Stimulated activated CD4-positive, alpha-beta T cell treated with anti-CD3 and anti-CD28 coated beads, Interleukin-15, amount 100 ng/mL, for 48 hours (primary cell): ENCODE measurements at regions not wholly inside any gene's neighbourhood (a gene's known extent, or its start where the extent isn't known, plus 50 kb on each side); places are given as distances from the start of the nearest gene placed in this dataset.

Experiments used
- DNase-seq, 2 donors: peaks; one replicate each; pipeline ENCODE4 v3.0.0-alpha.2; 2020; ENCODE audit warnings: low read depth in 2 of 2

DNA sequence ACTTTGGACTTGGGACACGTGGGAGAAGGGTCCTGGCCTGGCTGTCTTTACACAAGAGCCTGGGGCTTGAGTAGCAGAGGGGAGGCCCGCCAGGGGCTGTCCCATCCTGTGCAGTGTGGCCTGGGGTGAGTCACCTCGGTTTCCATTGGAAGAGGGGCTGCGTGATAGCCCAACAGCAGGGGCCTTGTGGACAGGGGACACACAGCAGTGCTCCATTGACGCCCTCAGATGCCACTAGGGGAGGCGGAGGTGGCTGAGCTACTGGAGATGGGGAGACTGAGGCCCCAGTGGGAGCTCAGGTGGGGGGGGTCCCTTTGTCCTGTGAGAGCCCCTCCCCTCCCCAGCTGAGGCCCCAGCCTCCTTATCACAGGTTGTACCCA is 50.0 kb upstream of the RNU6ATAC start:
- no peak for DNase-seq

DNA sequence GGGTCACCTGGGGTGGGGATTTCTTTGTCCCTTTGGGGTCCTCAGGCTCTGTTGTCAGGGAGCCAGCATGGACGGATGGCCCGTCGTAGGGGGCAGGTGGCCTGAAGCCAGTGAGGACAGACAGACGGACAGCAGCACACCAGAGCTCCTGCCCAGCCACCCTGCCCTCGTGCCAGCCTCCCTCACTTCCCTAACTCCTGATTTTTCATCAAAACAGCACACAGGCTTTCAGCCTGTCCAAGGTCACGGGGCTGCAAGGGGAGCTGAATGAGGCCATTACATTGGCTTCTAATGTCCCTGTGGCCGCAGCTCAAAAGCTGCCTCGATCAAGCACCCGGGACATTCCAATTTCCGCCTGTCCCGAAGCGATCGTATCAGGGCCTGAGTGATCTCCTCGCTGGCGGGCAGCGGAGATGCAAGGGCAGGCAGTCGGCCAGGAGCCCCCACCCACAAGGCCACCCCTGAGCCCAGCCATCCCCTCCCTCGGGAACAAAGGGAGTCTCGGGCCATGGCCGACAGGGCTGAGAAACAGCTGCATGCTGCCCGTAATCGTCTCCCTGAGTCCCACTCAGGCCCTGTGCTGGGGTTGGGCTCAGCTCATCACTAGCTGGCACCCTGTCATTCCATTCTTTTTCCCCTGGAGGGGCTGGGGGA is 50.5 kb upstream of the RNU6ATAC start:
- no peak for DNase-seq

DNA sequence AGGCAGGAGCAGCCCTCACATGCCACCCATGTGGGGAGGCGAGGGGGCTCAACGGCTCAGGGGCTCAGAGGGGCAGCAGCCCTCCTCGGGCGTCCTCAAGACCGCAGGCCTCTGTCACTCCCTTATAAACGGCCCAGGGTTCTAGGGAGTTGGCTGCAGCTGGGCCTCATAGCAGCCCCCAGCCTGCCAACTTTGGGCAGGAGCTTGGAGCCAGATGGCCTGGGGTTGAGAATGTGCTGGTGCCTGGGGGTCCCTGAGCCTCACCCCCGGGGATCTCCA is 51.0 kb upstream of the RNU6ATAC start:
- DNase-seq: no peak

DNA sequence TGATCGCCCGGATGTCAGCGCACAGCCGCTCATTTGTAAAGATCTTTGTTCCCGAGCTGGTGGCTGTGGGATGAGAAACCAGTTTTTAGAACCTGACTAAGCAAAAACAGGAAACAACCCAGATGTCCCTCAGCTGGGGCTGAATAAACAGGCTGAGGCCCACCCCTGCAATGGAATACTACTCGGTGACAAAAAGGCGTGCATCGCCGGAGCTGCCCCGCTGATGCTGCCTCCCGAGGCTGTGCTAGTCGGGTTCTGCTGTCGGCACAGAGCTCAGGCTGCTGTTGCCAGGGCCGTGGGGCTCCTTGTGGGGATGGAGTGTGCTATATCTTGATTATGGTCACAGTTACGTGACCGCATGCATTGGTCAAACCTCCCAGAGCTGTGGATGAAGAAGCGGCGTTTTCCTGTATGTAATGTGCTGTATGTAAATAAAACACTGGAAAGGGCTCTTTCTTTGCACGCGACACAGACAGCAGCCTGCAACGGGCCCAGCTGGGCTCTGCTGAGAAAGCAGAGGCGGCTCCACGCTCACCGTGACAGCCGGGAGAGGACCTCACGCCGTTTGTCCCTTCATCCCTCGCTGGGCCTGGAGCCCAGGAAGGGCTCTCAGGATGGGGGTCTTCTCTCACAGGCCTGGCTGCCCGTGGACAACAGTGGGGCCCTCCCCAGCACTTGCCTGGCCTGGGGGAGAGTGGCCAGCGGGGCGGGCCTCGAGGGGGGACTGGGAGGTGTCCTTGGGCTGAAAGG is 51.5 kb upstream of the RNU6ATAC start:
- no peak for DNase-seq

DNA sequence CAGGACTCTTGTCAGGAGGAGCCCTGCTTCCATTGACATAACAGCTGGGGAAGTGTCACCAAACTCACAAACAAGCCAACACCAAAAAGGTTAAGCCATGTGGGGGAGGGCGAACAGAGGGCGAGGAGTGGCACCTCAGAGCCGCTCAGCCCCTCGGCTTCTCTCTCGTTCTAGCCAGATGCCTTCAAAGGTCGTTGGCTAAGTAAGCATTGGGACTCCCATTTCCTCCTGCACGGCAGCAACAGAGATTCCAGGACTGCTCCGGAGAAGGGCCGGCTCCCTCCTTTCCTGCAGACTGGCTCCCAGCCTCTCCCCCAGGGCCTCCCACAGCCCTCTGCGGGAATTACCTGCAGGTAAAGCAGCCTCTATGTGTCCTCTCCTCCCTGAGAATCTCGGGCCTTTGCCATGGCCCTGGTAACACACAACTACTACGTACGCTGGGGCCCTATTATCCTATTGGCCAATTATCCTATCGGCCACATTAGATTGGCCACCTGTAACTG is 52.1 kb upstream of the RNU6ATAC start:
- DNase-seq: no peak

DNA sequence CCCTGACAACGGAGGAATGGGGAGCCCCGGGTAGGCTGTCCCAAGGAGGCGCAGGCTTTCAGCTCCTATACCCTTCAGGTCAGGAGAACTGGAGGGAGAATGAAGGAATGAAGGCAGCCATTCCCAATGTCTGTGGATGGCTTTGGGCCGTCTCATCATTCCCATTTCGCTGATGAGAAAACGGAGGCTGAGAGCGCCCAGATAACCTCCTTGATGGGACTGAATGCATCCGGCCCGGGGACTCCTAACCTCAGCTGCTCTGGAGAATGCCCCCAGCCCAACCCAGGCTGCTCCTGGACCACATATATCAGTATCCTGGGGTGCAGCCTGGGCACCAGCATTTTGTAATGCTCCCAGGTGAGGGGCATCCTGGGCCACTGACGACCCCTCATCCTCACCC is 52.6 kb upstream of the RNU6ATAC start:
- DNase-seq: no peak

DNA sequence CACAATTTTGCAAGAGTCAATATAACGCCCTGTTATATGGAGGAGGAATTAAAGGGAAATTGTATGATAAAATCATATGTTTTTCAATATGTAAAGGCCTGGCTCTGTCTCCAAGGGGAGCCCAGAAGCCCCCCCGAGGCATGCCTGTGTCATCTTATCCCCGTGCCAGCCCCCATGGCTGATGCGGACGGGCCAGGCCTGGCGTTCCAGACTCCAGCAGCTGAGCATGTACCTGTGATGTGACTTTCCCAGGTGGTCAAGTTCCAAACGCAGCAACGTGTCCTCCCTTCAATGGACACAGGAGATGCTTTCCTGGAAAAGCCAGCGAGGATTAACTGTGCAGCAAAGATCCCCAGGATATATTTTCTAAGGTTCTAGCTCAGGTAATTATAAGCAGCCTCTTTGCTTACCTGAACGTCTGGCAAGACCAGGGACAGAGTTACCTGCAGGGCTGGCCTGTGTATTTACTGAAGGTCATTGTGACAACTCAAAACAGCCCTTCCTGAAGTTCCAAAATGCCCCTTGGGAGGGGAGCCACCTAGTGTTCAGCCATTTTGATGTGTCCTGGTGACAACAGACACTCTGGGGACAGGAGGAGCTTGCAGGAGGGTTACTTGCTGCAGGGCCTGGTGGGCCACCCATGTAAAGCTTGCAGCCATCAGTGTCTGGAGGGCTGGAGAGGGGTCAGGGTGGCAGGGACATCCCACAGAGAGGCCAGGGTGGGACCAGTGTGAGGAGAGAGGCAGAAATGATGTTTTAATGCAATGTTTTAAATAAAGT is 53.3 kb upstream of the RNU6ATAC start:
- no peak for DNase-seq

DNA sequence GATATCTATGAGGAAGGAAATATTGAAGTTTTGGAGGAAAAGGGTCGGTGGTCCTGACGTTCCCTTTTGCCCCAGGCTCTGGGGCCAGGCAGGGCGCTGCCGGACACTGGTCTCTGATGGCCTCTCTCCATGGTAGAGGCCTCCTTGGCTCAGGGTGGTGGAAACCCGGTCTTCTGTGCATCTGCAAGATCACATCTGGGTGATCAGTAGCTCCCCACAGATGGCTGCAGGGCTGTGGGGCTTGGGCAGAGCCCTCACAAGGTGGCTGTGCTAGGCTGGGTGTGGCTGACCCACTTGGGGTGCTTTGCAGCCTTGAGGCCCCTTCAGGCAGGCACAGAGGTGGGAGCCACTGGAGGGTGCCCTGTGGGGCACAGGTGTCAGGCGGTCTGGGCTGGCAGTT is 53.9 kb upstream of the RNU6ATAC start:
- no peak for DNase-seq

DNA sequence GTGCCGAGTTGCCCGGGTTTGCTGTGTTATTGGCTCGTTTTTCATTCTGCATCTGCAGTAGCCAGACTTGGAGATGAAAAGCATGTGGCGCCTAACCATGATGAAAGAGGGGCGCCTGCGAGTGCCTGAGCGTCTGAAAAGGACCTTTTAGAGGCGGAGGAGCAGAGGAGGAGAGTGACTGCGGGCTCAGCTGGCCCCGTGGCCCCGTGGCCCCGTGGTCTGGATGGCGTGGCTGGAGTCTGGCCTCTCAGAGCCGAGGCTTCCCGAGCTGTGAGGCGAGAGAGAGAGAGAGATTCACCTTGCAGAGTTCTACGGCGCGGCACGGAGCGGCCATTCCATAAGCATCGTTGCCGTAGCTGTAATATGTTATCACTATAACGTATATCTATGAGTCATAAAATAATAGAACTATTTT is 55.3 kb upstream of the RNU6ATAC start:
- no peak for DNase-seq

DNA sequence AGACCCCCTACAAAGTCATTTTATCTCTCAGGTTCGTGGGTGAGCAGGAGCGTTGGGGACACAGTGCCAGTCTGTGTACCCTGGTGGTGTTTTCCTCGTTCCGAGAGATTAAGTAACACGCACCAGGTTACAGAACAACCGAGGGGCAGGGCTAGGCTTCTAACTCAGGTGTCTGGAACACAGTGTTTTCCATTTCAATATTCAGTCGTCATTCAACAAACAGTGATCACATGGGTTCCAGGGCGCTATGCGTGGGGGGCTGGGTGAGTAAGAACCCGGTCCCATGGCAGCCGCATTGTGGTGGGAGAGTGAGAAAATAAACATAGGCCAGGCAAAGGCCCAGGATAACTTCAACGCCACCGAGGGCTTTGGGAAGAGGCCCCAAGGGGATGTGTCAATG is 55.9 kb upstream of the RNU6ATAC start:
- no peak for DNase-seq

DNA sequence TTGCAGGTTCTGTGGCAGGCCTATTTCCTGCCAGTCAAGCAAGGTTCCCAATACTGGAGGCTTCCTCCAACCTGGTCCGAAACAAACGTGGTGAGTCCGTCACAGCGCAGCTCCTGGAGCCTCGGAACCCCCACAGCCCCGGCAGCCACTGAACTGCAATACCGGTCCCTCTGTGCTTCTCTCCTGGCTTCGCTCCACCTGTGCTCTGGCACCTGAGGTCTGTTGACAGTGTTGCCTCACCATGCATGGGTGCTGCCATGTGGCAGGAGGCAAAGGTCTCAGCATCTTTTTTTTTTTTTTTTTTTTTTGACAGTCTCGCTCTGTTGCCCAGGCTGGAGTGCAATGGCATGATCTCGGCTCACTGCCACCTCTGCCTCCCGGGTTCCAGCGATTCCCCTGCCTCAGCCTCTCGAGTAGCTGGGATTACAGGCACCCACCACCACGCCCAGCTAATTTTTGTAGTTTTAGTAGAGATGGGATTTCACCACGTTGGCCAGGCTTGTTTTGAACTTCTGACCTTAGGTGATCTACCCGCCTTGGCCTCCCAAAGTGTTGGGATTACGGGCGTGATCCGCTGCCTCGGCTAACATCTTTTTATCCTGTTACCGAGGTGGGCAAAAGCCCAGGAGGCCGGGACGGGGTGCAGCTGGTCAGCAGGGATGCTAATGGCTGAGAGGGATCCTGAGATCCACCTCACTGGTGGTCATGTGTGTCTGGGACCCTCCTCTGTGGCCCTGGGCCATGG is 57.1 kb upstream of the RNU6ATAC start:
- DNase-seq: no peak

DNA sequence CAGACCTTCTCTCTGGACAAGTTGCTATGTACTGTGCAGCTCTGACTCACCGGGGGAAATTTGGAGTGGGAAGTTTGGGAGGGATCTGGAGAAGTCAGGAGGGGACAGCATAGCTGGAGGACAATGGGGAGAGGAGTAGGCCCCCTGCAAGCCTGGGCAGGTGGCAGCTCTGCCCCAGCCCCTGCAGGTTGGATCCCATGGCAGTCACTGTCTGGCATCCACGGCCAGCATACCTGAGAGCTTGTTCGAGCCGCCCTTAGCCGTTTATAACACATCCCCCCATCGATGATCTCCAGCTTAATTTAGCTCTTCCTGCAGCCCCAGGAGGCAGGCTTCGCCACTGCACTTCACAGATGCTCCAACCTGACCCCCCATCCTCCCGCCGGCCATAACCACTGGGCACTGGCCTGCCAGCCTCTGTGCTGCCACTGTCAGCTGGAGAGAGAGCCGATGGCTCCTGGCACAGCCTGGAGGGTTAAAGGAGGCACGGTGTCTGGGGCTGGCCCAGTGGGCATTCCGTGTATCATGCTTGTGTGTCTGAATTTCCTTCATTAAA is 57.7 kb upstream of the RNU6ATAC start:
- no peak for DNase-seq

DNA sequence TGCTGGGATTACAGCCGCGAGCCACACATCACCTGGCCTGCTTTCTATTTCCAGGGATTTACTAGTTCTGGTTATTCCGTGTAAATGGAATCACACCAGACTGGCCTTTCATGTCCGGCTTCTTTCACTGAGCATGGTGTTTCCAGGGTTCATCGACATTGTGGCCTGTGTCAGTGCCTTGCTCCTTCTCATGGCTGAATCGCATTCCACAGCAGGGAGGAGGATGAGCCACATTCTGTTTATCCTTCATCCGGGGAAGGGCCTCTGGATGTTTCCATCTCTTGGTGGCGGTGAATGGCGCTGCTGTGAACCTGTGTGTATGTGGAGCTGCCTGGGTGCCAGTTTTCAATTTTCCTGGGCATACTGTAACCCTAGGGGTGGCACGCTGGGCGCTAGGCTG is 58.7 kb upstream of the RNU6ATAC start:
- DNase-seq: no peak

DNA sequence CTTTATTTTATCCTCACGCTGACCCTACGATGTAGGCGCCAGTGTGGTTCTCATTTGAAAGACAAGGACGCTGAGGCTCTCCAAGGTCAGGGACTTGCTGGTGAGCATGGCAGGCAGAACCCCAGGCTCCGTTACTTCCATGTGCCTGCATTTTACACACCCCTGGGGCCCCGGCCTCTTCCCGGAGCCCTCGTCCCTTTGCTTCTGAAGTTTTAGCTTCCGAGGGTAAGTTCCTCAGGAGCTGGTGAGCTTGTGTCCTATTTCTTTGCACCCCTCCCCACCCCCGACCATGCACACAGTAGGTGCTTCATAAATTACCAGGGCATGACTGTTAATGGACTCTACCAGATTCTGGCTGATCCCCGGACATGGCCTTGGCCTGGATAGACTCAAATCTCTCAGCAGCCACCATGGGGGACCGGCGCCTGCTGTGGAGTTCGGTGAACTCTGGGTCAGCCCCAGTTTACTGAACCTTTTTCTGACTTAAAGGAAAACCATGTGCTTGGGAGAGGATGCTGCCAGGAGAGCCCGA is 59.3 kb upstream of the RNU6ATAC start:
- DNase-seq: no peak

DNA sequence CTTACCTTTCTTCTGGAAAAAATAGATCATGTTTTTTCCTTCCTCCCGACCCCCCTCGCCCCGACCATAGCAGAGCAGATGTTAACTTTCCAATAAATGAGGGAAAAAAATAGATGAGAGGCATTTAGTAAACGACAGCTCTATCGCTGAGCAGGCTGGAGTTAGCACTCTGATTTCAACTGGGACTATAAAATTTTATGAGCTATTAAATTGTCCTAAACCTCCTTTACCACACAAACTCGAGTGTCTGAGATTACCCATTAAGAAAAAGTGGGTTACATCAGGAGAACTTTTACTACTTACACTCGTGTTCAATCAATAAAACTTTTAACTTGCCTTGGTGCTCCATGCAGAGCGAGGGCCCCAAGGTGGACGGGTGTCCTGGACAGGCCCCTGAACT is 59.8 kb upstream of the RNU6ATAC start:
- no peak for DNase-seq

DNA sequence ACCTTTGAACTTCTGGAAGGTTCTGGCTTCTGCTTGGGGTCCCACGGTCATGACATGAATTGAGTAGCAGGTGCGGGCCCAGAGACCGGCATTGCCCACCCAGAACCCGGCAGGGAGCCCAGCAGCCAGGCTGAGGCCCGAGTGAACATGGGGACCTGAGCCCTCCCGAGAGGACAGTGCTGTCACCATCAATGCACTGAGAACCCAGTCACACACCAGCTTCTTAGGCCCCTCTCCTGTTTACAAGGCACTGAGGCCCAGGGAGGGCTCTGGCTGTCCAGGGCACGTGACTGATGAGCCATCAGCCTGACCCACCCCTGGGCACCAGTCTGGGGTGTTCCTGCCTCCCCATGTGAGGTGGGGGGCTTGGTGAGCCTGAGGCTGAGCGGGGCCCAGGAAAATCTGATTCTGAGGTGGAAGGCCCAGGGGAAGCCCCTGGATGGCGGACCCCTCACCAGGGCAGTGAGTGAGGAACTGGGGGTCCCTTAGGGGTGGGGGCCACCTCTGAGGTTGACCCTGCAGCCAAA is 60.3 kb upstream of the RNU6ATAC start:
- DNase-seq: no peak

DNA sequence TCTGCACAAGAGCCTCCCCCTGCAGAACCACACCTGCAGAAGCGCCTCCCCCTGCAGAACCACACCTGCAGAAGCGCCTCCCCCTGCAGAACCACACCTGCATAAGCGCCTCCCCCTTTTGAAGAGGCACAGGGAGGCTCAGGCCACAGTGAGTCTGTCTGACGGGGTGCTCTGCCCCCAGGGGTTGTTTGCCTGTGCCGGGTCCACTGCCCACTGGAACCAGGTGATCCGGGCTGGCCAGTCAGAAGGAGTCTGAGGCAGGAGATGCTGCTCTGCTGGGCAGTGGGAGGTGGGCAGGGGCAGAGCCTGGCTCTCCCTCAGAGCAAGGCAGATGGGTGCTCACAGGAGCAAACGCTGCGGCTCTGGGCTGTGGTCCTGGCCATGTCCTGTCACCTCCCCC is 60.8 kb upstream of the RNU6ATAC start:
- DNase-seq: no peak

DNA sequence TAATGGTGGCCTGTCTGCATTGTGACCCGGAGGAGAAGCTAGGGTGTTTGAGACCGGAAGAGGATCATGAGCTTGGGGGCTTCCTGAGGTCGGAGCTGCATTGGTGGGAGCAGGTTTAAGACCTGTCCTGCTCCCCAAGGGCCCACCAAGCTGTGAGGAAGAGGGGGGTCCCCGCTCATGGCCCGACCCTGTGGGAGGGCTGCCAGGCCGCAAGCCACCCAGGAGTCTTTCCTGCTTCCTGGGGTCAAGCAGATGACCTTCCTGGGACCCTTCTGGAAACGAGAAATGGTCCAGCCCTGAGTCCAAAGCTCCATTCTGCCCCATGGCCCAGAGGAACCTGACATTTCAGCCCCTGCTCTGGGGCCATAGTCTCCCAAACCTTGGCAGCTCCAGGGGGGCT is 61.5 kb upstream of the RNU6ATAC start:
- no peak for DNase-seq

DNA sequence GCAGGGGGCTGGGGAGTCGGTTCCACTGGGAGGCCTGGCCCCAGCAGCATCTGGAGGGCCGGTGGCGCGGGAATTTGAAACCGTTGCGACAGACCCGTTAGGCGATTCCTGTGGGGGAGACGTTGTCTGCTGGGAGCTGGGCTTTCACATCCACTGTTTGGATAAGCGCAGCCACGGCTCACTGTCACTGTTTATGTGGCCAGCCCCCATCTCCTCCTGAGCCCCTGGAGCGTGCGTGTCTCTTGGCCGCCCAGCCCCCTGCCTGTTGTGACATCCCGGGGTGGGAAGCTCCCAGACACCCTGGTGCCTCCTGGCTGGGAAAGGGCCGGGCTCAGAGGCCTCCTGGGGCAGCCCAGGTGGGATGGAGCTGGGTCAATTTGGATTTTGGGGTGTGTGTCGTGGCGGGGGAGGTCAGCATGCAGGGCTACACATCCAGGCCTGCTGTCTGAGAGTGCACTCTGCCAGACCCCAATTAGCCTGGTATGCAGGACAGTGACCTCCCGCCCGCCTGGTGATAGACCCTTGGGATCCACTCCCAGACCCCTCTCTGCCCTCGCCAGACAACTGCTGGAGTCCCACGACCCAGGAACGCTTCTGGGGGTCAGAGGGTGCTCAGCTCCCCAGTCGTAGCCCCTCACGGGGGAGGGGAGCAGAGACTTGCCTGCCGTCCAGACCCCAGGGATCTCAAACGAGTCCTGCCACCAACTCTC is 62.0 kb upstream of the RNU6ATAC start:
- no peak for DNase-seq

DNA sequence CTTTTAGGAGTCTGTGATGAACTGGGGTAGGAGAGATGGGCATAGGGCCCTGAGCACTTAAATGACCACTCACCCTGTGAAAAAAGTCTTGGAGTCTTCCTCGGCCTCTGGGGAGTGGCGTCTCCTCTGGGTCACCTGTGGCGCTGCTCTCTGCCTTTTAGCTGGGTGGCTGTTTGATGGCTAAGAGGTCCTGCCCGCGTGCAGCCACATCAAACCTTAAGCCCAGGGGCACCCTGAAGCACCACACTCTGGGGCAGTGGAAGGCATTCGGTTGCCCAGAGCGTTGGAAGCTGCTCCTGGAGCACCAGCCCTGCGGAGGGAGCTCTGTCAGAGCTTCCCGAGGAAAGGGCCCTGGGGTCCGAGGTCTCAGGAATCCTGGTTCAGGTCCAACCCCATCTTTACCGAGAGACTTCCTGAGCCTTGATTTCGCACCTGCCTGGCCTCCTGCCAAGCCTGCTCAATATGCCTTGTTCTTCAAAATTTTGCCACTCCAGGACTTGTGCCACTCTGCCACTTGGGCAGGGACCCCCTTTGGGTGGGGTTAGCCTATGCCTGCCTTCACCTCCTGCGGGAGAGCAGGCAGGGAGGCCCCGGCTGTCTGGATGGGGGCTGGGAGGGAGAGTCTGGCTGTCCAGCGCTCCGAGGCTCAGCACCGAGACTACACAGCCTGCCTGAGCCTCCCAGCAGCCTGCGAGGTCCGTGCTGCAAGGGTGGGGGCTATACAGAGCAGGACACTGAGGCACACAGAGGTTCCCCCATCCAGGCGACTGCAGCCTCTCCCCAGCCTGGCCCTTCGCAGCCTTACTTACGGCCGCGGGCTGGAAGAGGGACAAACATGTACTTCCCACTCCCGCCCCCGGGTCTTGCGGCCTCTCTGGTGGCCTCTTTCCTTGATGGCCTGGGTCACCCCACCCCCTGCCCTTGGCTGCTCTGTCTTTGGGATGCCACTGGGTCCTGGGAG is 63.4 kb upstream of the RNU6ATAC start:
- no peak for DNase-seq
